ENCODE measurements at regions not wholly inside any gene's neighbourhood (a gene's known extent, or its start where the extent isn't known, plus 50 kb on each side); places are given as distances from the start of the nearest gene placed in this dataset.

- no peaks in the 10 kb centered on the region for H3K79me2 ChIP-seq (ENCODE audit: control insufficient read depth, insufficient read depth, low read length)
- no peaks in the 10 kb centered on the region for H3K27me3 ChIP-seq (ENCODE audit: control insufficient read depth, extremely low read depth, insufficient read depth, low read length)
- H3K36me3 ChIP-seq (ENCODE audit: control insufficient read depth in 2 of 2, extremely low read depth in 1 of 2, insufficient read depth in 2 of 2, low read length in 2 of 2) = no peaks in the 10 kb centered on the region
- TF ChIP-seq CTCF (optimal IDR thresholded peaks at IDR 0.05 in 1 of 3, IDR thresholded peaks at IDR 0.05 in 1 of 3, conservative IDR thresholded peaks at IDR 0.05 in 1 of 3; ENCODE audit: extremely low read depth in 1 of 3, insufficient read depth in 2 of 3, low read length in 3 of 3) (no peak), EZH2 (IDR thresholded peaks at IDR 0.05; ENCODE audit: low read length) (no peak)
- peaks cover 6% of the 10 kb centered on the region for H3K4me1 ChIP-seq (ENCODE audit: control insufficient read depth, extremely low read depth, insufficient read depth, low read length)
- H3K4me3 ChIP-seq (ENCODE audit: control insufficient read depth in 2 of 3, extremely low read depth in 1 of 3, insufficient read depth in 2 of 3, low read depth in 1 of 3, low read length in 3 of 3) = no peak overlapping the region
- H3K9me1 ChIP-seq (ENCODE audit: control insufficient read depth, extremely low read depth, insufficient read depth, low read length) = no peaks in the 10 kb centered on the region
- no peak overlapping the region for H3K4me2 ChIP-seq (ENCODE audit: control insufficient read depth, extremely low read depth, insufficient read depth, low read depth, low read length)
- no peak overlapping the region for H2AFZ ChIP-seq (ENCODE audit: control insufficient read depth, low read length)
- dilution Hi-C loops (cut with MboI; ENCODE audit: extremely low pct_ligation_motif_present, low sequenced_read_pairs) = no loop called here
- no peak overlapping the region for H3K27ac ChIP-seq (ENCODE audit: control insufficient read depth, insufficient read depth, low read length)
- FAIRE-seq = no peak
- H3K9ac ChIP-seq (ENCODE audit: control insufficient read depth, extremely low read depth, insufficient read depth, low read length) = no peak overlapping the region
- H4K20me1 ChIP-seq (ENCODE audit: control insufficient read depth, extremely low read depth, insufficient read depth, low read length) = no peaks in the 10 kb centered on the region
- DNase-seq (ENCODE audit: low read depth, low spot score) = no peak
- no peaks in the 10 kb centered on the region for H3K9me3 ChIP-seq (ENCODE audit: control insufficient read depth, low read depth, low read length)
These were observed 659.2 kb upstream of the SOX9 start for GRCh38 chr17:71461498-71462169.

GRCh38 chr17:71464241-71464640 lies 656.6 kb upstream of the SOX9 start:
- no peak overlapping the region for H3K4me3 ChIP-seq (ENCODE audit: control insufficient read depth in 2 of 3, extremely low read depth in 1 of 3, insufficient read depth in 2 of 3, low read depth in 1 of 3, low read length in 3 of 3)
- H2AFZ ChIP-seq (ENCODE audit: control insufficient read depth, low read length) = no peak overlapping the region
- no peaks in the 10 kb centered on the region for H3K9me3 ChIP-seq (ENCODE audit: control insufficient read depth, low read depth, low read length)
- TF ChIP-seq EZH2 (IDR thresholded peaks at IDR 0.05; ENCODE audit: low read length) (no peak), CTCF (optimal IDR thresholded peaks at IDR 0.05 in 1 of 3, IDR thresholded peaks at IDR 0.05 in 1 of 3, conservative IDR thresholded peaks at IDR 0.05 in 1 of 3; ENCODE audit: extremely low read depth in 1 of 3, insufficient read depth in 2 of 3, low read length in 3 of 3) (no peak)
- dilution Hi-C loops (cut with MboI; ENCODE audit: extremely low pct_ligation_motif_present, low sequenced_read_pairs) = no loop called here
- no peaks in the 10 kb centered on the region for H3K9me1 ChIP-seq (ENCODE audit: control insufficient read depth, extremely low read depth, insufficient read depth, low read length)
- no peaks in the 10 kb centered on the region for H3K79me2 ChIP-seq (ENCODE audit: control insufficient read depth, insufficient read depth, low read length)
- H3K9ac ChIP-seq (ENCODE audit: control insufficient read depth, extremely low read depth, insufficient read depth, low read length) = no peak overlapping the region
- no peaks in the 10 kb centered on the region for H3K36me3 ChIP-seq (ENCODE audit: control insufficient read depth in 2 of 2, extremely low read depth in 1 of 2, insufficient read depth in 2 of 2, low read length in 2 of 2)
- peak; percentile 72 for FAIRE-seq
- H4K20me1 ChIP-seq (ENCODE audit: control insufficient read depth, extremely low read depth, insufficient read depth, low read length) = no peaks in the 10 kb centered on the region
- H3K4me1 ChIP-seq (ENCODE audit: control insufficient read depth, extremely low read depth, insufficient read depth, low read length) = no peaks in the 10 kb centered on the region
- no peak overlapping the region for H3K4me2 ChIP-seq (ENCODE audit: control insufficient read depth, extremely low read depth, insufficient read depth, low read depth, low read length)
- H3K27me3 ChIP-seq (ENCODE audit: control insufficient read depth, extremely low read depth, insufficient read depth, low read length) = no peaks in the 10 kb centered on the region
- DNase-seq (ENCODE audit: low read depth, low spot score) = no peak
- H3K27ac ChIP-seq (ENCODE audit: control insufficient read depth, insufficient read depth, low read length) = no peak overlapping the region

Measured in keratinocyte (primary cell).